ENCODE measurements at regions not wholly inside any gene's neighbourhood (a gene's known extent, or its start where the extent isn't known, plus 50 kb on each side); places are given as distances from the start of the nearest gene placed in this dataset.

DNA sequence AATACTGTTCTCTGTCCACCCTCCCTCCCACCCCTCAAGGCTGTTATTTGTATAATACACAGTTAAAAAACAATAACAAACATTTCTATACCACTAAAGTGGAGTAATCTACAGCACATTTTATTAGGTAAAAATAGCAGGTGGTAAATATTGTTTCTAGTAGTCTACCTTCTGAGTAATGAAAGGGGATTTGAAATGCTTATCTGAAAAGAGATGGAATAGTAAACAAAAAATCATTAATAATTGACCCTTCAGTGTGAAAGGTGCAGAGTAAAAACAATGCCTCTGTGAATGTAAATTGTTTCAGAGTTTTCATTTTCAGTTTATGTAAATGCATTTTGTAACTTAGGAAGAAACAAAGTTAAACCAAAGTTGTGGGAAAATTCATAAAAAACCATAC, 321.2 kb downstream of the SLC16A7 start:
- H3K4me2 ChIP-seq (replicated peaks; ENCODE audit: extremely low read depth, low read length, poor library complexity, severe bottlenecking) = no peak overlapping the region
- no peaks in the 10 kb centered on the region for H4K20me1 ChIP-seq (ENCODE audit: insufficient read depth, low read length)
- H3K27me3 ChIP-seq (ENCODE audit: control insufficient read depth in 2 of 2, insufficient read depth in 2 of 2, low read length in 2 of 2) = no peaks in the 10 kb centered on the region
- H3K4me1 ChIP-seq (ENCODE audit: control insufficient read depth in 1 of 2, insufficient read depth in 2 of 2, low read length in 2 of 2) = no peaks in the 10 kb centered on the region
- Mint-ChIP-seq H3K4me1 (no peaks in the 10 kb centered on the region), H3K27me3 (ENCODE audit: low read depth in 3 of 3) (no peaks in the 10 kb centered on the region), H3K4me3 (no peak overlapping the region), H3K9me3 (peaks cover 0 to 6% (median 0%) of the 10 kb centered on the region in 7 donors), H3K27ac (no peak overlapping the region), H3K36me3 (no peaks in the 10 kb centered on the region)
- intact Hi-C loops (cut with micrococcal nuclease) = no loop called here
- peaks cover 5 to 10% of the 10 kb centered on the region in 2 donors for H3K9me3 ChIP-seq (replicated peaks in 1 of 2; ENCODE audit: control insufficient read depth in 1 of 2, insufficient read depth in 1 of 2, low read length in 2 of 2)
- DNase-seq = no peak
- H3K79me2 ChIP-seq (ENCODE audit: insufficient read depth, low read length) = no peaks in the 10 kb centered on the region
- TF ChIP-seq, protein P1, sequence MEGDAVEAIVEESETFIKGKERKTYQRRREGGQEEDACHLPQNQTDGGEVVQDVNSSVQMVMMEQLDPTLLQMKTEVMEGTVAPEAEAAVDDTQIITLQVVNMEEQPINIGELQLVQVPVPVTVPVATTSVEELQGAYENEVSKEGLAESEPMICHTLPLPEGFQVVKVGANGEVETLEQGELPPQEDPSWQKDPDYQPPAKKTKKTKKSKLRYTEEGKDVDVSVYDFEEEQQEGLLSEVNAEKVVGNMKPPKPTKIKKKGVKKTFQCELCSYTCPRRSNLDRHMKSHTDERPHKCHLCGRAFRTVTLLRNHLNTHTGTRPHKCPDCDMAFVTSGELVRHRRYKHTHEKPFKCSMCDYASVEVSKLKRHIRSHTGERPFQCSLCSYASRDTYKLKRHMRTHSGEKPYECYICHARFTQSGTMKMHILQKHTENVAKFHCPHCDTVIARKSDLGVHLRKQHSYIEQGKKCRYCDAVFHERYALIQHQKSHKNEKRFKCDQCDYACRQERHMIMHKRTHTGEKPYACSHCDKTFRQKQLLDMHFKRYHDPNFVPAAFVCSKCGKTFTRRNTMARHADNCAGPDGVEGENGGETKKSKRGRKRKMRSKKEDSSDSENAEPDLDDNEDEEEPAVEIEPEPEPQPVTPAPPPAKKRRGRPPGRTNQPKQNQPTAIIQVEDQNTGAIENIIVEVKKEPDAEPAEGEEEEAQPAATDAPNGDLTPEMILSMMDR (IDR thresholded peaks at IDR 0.05) = no peak
- H3K9ac ChIP-seq (ENCODE audit: insufficient read depth, low read length, poor library complexity, severe bottlenecking) = no peak overlapping the region
- H2AFZ ChIP-seq (ENCODE audit: insufficient read depth, low read depth, low read length, poor library complexity, severe bottlenecking) = no peak overlapping the region
- H3K4me3 ChIP-seq (replicated peaks in 1 of 3; ENCODE audit: low read depth in 2 of 3, low read length in 3 of 3) = no peak overlapping the region
- H3K27ac ChIP-seq (ENCODE audit: low read depth in 1 of 2, low read length in 2 of 2) = no peak overlapping the region
- H3K36me3 ChIP-seq (replicated peaks in 1 of 2; ENCODE audit: control insufficient read depth in 1 of 2, insufficient read depth in 2 of 2, low read length in 2 of 2) = no peaks in the 10 kb centered on the region

- H3K4me1 ChIP-seq (ENCODE audit: control insufficient read depth in 1 of 2, insufficient read depth in 2 of 2, low read length in 2 of 2) = no peaks in the 10 kb centered on the region
- H3K27me3 ChIP-seq (ENCODE audit: control insufficient read depth in 2 of 2, insufficient read depth in 2 of 2, low read length in 2 of 2) = no peaks in the 10 kb centered on the region
- no peak overlapping the region for H3K27ac Mint-ChIP-seq
- no peak overlapping the region for H3K9ac ChIP-seq (ENCODE audit: insufficient read depth, low read length, poor library complexity, severe bottlenecking)
- H2AFZ ChIP-seq (ENCODE audit: insufficient read depth, low read depth, low read length, poor library complexity, severe bottlenecking) = no peak overlapping the region
- TF ChIP-seq, protein P1 (IDR thresholded peaks at IDR 0.05) = no peak
- H3K4me2 ChIP-seq (replicated peaks; ENCODE audit: extremely low read depth, low read length, poor library complexity, severe bottlenecking) = no peak overlapping the region
- no peak overlapping the region for H3K4me3 ChIP-seq (replicated peaks in 1 of 3; ENCODE audit: low read depth in 2 of 3, low read length in 3 of 3)
- H3K79me2 ChIP-seq (ENCODE audit: insufficient read depth, low read length) = no peaks in the 10 kb centered on the region
- peaks cover 4 to 13% (median 10%) of the 10 kb centered on the region in 7 donors for H3K9me3 Mint-ChIP-seq
- no CpG with 5 or more reads among the region's 1 CpG for WGBS (ENCODE audit: insufficient coverage)
- intact Hi-C loops (cut with micrococcal nuclease) = no loop called here
- no peak for DNase-seq
- H3K36me3 Mint-ChIP-seq = no peaks in the 10 kb centered on the region
- no peaks in the 10 kb centered on the region for H3K4me1 Mint-ChIP-seq
- H3K36me3 ChIP-seq (replicated peaks in 1 of 2; ENCODE audit: control insufficient read depth in 1 of 2, insufficient read depth in 2 of 2, low read length in 2 of 2) = no peaks in the 10 kb centered on the region
- no peaks in the 10 kb centered on the region for H3K27me3 Mint-ChIP-seq (ENCODE audit: low read depth in 3 of 3)
- H3K9me3 ChIP-seq (replicated peaks in 1 of 2; ENCODE audit: control insufficient read depth in 1 of 2, insufficient read depth in 1 of 2, low read length in 2 of 2) = peaks cover 10 to 11% of the 10 kb centered on the region in 2 donors
- no peaks in the 10 kb centered on the region for H4K20me1 ChIP-seq (ENCODE audit: insufficient read depth, low read length)
- H3K27ac ChIP-seq (ENCODE audit: low read depth in 1 of 2, low read length in 2 of 2) = no peak overlapping the region
- H3K4me3 Mint-ChIP-seq = no peak overlapping the region
Measured at GRCh38 chr12:59927032-59927431, 331.2 kb downstream of the SLC16A7 start.

All from CD14-positive monocyte (primary cell).